Keratinocyte (primary cell): ENCODE measurements at regions not wholly inside any gene's neighbourhood (a gene's known extent, or its start where the extent isn't known, plus 50 kb on each side); places are given as distances from the start of the nearest gene placed in this dataset.

Experiments used
- DNase-seq: peaks from one replicate; pipeline ENCODE4 v3.0.0-alpha.2; 2011; ENCODE audit warnings: low read depth, missing footprints, low spot score
- FAIRE-seq: peaks from 2 replicates; lab custom pipeline; 2011; peaks lifted over from hg19 to GRCh38; lab: Jason Lieb, UNC
- H2AFZ ChIP-seq: 2 replicates; pipeline ENCODE4 v1.6.0; 2012; ENCODE audit warnings: low read length, control low read depth, inconsistent platforms; ENCODE audit not compliant: control insufficient read depth
- H3K27ac ChIP-seq: 2 replicates; pipeline ENCODE4 v1.5.1; 2011; ENCODE audit warnings: low read length; ENCODE audit not compliant: control insufficient read depth, insufficient read depth
- H3K27me3 ChIP-seq: 3 replicates; pipeline ENCODE4 v1.6.0; 2011; ENCODE audit warnings: low read length; ENCODE audit not compliant: control insufficient read depth, insufficient read depth; ENCODE audit errors: extremely low read depth
- H3K36me3 ChIP-seq, 2 experiments: 2 replicates in 1 of 2; 3 replicates in 1 of 2; pipeline ENCODE4 v1.5.1; 2011; ENCODE audit warnings: low read length in 2 of 2, mild to moderate bottlenecking in 1 of 2; ENCODE audit not compliant: control insufficient read depth in 2 of 2, insufficient read depth in 2 of 2; ENCODE audit errors: extremely low read depth in 1 of 2
- H3K4me1 ChIP-seq: 3 replicates; pipeline ENCODE4 v1.5.1; 2011; ENCODE audit warnings: low read length; ENCODE audit not compliant: control insufficient read depth, insufficient read depth; ENCODE audit errors: extremely low read depth
- H3K4me2 ChIP-seq: 3 replicates; pipeline ENCODE4 v1.6.0; 2011; ENCODE audit warnings: low read depth, low read length; ENCODE audit not compliant: control insufficient read depth, insufficient read depth; ENCODE audit errors: extremely low read depth
- H3K4me3 ChIP-seq, 3 experiments: fragments of 200-600 bp in 1 of 3; sonication (generic) in 1 of 3; 2 replicates in 2 of 3; 3 replicates in 1 of 3; pipeline ENCODE4 v1.5.1; 2011 to 2016; ENCODE audit warnings: low read length in 3 of 3, mild to moderate bottlenecking in 3 of 3, control low read depth in 2 of 3, inconsistent platforms in 1 of 3, low read depth in 1 of 3, mixed read lengths in 1 of 3, mixed run types in 1 of 3, moderate library complexity in 1 of 3; ENCODE audit not compliant: control insufficient read depth in 2 of 3, insufficient read depth in 2 of 3; ENCODE audit errors: extremely low read depth in 1 of 3
- H3K79me2 ChIP-seq: 2 replicates; pipeline ENCODE4 v1.6.0; 2012; ENCODE audit warnings: low read length; ENCODE audit not compliant: control insufficient read depth, insufficient read depth
- H3K9ac ChIP-seq: 3 replicates; pipeline ENCODE4 v1.6.0; 2011; ENCODE audit warnings: low read length; ENCODE audit not compliant: control insufficient read depth, insufficient read depth; ENCODE audit errors: extremely low read depth
- H3K9me1 ChIP-seq: 3 replicates; pipeline ENCODE4 v1.6.0; 2011; ENCODE audit warnings: low read length; ENCODE audit not compliant: control insufficient read depth, insufficient read depth; ENCODE audit errors: extremely low read depth
- H3K9me3 ChIP-seq: 2 replicates; pipeline ENCODE4 v1.5.1; 2012; ENCODE audit warnings: low read depth, low read length; ENCODE audit not compliant: control insufficient read depth
- H4K20me1 ChIP-seq: 3 replicates; pipeline ENCODE4 v1.6.0; 2011; ENCODE audit warnings: low read length; ENCODE audit not compliant: control insufficient read depth, insufficient read depth; ENCODE audit errors: extremely low read depth
- CTCF ChIP-seq, 3 experiments: IDR thresholded peaks in 1 of 3; conservative IDR thresholded peaks in 1 of 3; optimal IDR thresholded peaks in 1 of 3; 2 replicates in 2 of 3; 3 replicates in 1 of 3; pipeline versions ENCODE3 to v1.5.1; 2011; ENCODE audit warnings: low read length in 3 of 3, mild to moderate bottlenecking in 3 of 3, moderate library complexity in 2 of 3, control low read depth in 1 of 3, inconsistent platforms in 1 of 3; ENCODE audit not compliant: insufficient read depth in 2 of 3; ENCODE audit errors: extremely low read depth in 1 of 3
- dilution Hi-C: fragments of 300-500 bp; cut with MboI; formaldehyde crosslinking; loops from one replicate; pipeline ENCODE4 v1.7.0; 2020; ENCODE audit warnings: low sequenced_read_pairs; ENCODE audit not compliant: extremely low pct_ligation_motif_present

GRCh38 chr3:106290304-106290997 is 421.6 kb upstream of the CBLB start:
- Histone ChIP-seq H3K4me1 (no peaks in the 10 kb centered on the region), H4K20me1 (no peaks in the 10 kb centered on the region), H3K36me3 (no peaks in the 10 kb centered on the region), H3K9me3 (no peaks in the 10 kb centered on the region), H3K27ac (no peak overlapping the region), H3K4me2 (no peak overlapping the region), H3K9me1 (no peaks in the 10 kb centered on the region), H3K4me3 (no peak overlapping the region), H3K27me3 (no peaks in the 10 kb centered on the region), H2AFZ (no peak overlapping the region), H3K9ac (no peak overlapping the region), H3K79me2 (no peaks in the 10 kb centered on the region)
- no peak for TF ChIP-seq CTCF (optimal IDR thresholded peaks at IDR 0.05 in 1 of 3, IDR thresholded peaks at IDR 0.05 in 1 of 3, conservative IDR thresholded peaks at IDR 0.05 in 1 of 3; ENCODE audit: extremely low read depth in 1 of 3, insufficient read depth in 2 of 3, low read length in 3 of 3)
- dilution Hi-C loops, result no loop called here
- DNase-seq (no peak), FAIRE-seq (no peak)

- TF ChIP-seq CTCF (optimal IDR thresholded peaks at IDR 0.05 in 1 of 3, IDR thresholded peaks at IDR 0.05 in 1 of 3, conservative IDR thresholded peaks at IDR 0.05 in 1 of 3; ENCODE audit: extremely low read depth in 1 of 3, insufficient read depth in 2 of 3, low read length in 3 of 3), result no peak
- H2AFZ ChIP-seq, result no peak overlapping the region
- H3K4me1 ChIP-seq, result no peaks in the 10 kb centered on the region
- no peak overlapping the region for H3K9ac ChIP-seq
- FAIRE-seq (no peak), DNase-seq (no peak)
- no peaks in the 10 kb centered on the region for H3K36me3 ChIP-seq
- H3K79me2 ChIP-seq, result no peaks in the 10 kb centered on the region
- no peak overlapping the region for H3K4me2 ChIP-seq
- no peak overlapping the region for H3K4me3 ChIP-seq
- H3K27me3 ChIP-seq, result no peaks in the 10 kb centered on the region
- H3K9me1 ChIP-seq, result no peaks in the 10 kb centered on the region
- H3K27ac ChIP-seq, result no peak overlapping the region
- H4K20me1 ChIP-seq, result no peaks in the 10 kb centered on the region
- dilution Hi-C loops, result no loop called here
- no peaks in the 10 kb centered on the region for H3K9me3 ChIP-seq
Observed at GRCh38 chr3:106293161-106293560, 424.3 kb upstream of the CBLB start.
